ENCODE measurements at regions not wholly inside any gene's neighbourhood (a gene's known extent, or its start where the extent isn't known, plus 50 kb on each side); places are given as distances from the start of the nearest gene placed in this dataset.

DNA sequence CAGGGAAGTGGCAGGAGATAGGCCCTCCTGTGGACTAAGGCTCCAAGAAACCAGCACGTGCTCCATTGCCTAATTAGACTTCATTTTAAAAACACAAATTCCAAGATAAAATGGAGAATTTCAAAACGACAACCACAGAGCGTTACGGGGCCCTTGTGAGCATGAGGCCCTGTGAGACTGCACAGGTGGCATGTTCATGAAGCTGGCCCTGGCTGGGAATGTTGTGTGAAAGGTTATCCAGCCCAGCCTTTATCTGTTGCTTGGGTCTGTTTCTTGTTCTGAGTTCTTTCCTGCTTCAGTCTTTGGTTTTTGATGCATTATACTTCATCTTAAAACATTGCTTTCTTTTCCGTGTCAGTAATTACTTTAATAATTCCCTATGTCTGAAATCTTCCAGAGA lies 99.0 kb downstream of the LACC1 start:
- TF ChIP-seq EP300 (IDR thresholded peaks at IDR 0.05) (no peak), POLR2A (IDR thresholded peaks at IDR 0.05) (no peak)
- TF ChIP-seq, protein P1, sequence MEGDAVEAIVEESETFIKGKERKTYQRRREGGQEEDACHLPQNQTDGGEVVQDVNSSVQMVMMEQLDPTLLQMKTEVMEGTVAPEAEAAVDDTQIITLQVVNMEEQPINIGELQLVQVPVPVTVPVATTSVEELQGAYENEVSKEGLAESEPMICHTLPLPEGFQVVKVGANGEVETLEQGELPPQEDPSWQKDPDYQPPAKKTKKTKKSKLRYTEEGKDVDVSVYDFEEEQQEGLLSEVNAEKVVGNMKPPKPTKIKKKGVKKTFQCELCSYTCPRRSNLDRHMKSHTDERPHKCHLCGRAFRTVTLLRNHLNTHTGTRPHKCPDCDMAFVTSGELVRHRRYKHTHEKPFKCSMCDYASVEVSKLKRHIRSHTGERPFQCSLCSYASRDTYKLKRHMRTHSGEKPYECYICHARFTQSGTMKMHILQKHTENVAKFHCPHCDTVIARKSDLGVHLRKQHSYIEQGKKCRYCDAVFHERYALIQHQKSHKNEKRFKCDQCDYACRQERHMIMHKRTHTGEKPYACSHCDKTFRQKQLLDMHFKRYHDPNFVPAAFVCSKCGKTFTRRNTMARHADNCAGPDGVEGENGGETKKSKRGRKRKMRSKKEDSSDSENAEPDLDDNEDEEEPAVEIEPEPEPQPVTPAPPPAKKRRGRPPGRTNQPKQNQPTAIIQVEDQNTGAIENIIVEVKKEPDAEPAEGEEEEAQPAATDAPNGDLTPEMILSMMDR (IDR thresholded peaks at IDR 0.05) = no peak

All from sigmoid colon (tissue), 4 donors.